HG03378 (cell line): ENCODE measurements at regions not wholly inside any gene's neighbourhood (a gene's known extent, or its start where the extent isn't known, plus 50 kb on each side); places are given as distances from the start of the nearest gene placed in this dataset.

Source experiments
- ATAC-seq: cut with Tn5 transposase; IDR thresholded peaks from one replicate; pipeline ENCODE4 v1.9.1; 2021; ENCODE audit warnings: mild to moderate bottlenecking, moderate library complexity; ENCODE audit not compliant: unreplicated experiment

DNA sequence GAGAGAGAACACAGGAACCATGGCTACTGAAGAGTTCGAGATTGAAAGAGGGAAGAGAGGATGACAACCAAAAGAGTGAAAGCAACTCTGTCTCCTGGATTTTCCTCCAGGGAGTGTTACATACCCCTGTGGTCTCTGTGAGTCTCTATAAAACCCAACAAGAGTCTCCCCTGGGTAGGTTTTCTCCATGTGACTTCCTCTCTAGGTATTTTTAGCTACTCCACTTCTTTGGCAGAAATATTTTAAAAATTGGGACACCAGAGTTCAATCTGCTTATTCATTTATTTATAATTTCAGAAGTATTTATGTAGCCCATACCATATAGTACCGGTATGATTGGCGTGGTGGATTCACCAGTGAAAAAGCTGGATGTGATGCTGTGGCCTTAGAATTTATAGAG is 671.7 kb upstream of the NR2F2 start:
- no peak for ATAC-seq

- ATAC-seq: no peak
Measured at GRCh38 chr15:95659656-95660055, 670.8 kb upstream of the NR2F2 start.

GRCh38 chr15:95662638-95663037 is 667.9 kb upstream of the NR2F2 start:
- no peak for ATAC-seq

GRCh38 chr15:95663156-95664100 is 667.1 kb upstream of the NR2F2 start:
- no peak for ATAC-seq

DNA sequence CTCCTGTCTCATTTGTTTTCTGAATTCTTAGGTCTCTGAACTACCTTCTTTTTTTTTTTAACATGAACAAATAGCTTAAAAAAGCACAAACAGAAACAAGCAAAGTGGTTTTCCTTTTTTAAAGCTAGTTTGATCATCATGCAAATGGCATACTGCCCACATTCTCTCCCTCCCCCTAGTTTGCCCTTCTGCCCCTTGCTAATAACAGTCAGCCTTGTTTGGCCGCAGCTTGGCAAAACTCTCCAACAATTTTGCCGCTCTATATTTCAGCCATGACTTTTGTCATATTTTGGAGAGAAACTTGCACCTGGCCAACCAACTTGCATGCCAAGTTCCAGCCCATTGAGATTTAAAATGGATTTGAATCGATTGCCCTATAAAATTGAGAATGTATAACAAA is 666.0 kb upstream of the NR2F2 start:
- ATAC-seq: no peak

GRCh38 chr15:95669146-95669922 is 661.2 kb upstream of the NR2F2 start:
- peak; percentile 51 for ATAC-seq

- ATAC-seq: no peak
Measured at GRCh38 chr15:95674031-95674430, 656.5 kb upstream of the NR2F2 start.

DNA sequence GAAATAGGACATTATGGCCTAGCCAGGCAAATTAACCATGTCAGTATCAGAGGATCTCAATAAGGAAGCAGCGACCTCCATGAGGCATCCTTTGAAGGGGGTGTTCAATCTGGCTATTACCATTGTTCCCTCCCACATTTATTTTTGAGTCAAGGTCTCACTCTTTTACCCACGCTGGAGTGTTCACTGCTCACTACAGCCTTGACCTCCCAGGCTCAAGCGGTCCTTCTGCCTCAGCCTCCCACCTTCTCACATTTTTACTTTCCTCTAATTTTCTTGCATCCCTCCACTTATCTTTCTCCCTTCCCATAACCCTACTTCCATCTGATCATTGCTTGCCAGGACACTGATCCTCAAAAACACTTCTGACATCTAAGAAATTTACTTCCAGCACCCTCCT is 654.0 kb upstream of the NR2F2 start:
- no peak for ATAC-seq

- ATAC-seq: no peak
Measured at GRCh38 chr15:95679847-95680582, 650.5 kb upstream of the NR2F2 start.

GRCh38 chr15:95680728-95681127 is 649.8 kb upstream of the NR2F2 start:
- ATAC-seq: no peak

- no peak for ATAC-seq
Measured at GRCh38 chr15:95681836-95682544, 648.5 kb upstream of the NR2F2 start.

DNA sequence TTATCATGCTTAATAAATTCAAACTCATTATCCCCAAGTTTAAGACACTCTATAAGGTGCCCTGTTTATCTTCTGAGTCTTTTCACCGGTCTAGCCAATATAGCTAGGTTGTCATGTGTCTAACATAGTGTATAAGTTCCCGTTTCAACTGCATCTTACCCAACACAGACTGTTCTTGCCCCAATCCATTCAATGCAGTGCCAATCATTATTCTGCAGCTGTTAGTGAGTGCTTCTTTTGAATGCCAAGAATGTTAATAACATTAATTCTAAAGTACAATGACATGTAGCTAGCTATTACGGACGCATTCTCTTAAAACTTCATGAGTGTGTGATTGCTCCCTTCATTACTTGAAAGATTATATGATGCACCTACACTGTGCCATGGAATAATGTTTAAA is 646.4 kb upstream of the NR2F2 start:
- no peak for ATAC-seq

DNA sequence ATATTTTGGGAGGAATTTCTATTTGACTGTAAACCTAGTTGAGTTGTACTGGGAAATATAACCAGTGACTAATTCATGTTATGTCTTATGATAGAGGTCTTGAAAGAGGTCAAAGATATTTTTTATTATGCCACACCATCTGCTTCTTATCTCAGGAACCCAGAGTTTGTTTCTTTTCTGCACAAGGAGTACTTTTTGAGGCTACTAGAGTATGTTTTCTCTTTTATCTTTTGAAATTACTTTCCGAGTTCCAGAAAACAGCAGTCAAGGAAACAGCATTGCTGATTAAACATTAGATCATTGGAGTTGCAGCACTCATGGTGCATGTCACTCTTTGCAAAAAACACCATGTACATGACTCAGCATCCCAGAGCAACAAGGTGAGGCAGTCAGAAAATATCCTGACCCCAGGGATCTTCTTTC is 645.8 kb upstream of the NR2F2 start:
- no peak for ATAC-seq

DNA sequence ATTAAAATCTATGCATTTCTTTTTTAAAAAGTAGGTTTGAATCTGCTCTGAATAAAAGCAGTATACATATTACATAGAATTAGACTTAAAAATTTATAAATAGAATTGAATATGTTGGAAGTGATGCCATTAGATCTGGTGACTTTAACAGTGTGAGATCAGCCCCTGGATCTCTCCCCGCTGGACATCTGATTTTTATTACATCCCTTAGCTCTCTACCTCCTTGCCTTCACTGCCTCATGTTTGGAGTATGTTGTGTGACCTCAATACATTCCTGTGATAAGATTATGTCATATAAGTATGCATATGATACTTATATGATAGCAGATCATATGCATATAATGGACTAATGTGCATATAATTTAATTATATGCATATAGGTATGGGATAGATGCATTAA is 643.4 kb upstream of the NR2F2 start:
- no peak for ATAC-seq

- no peak for ATAC-seq
Measured at GRCh38 chr15:95687686-95688085, 642.8 kb upstream of the NR2F2 start.

DNA sequence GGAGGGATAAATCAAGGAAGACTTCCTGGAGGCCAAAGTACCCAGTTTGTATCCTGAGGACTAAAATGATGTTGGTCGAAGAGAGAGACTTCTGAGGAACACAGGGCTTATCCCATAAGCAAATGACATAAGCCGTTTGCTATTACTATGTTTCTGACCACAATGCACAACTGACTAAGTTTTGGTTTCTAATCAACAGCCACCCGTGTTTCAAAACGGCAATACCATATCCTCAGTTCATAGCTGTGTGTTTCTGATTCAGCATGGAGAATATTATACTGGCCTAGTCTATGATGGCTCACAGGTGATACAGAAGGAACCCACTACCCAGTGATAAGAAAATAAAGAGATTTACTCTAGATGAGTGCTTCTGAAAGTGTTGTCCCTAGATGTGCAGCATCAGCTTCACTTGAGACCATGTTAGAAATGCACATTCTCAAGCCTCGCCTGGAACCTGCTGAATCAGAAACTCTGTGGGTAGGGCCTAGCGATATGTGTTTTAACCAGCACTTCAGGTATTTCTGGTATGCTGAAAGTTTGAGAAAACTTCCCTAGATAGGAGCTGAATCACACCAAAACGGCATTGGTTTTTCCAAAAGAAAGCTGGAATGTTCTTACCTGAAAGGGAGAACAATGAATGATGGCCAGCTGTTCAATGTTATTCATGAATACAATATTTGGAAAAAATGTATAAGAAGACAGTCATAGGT is 639.7 kb upstream of the NR2F2 start:
- ATAC-seq: peak; percentile 54

DNA sequence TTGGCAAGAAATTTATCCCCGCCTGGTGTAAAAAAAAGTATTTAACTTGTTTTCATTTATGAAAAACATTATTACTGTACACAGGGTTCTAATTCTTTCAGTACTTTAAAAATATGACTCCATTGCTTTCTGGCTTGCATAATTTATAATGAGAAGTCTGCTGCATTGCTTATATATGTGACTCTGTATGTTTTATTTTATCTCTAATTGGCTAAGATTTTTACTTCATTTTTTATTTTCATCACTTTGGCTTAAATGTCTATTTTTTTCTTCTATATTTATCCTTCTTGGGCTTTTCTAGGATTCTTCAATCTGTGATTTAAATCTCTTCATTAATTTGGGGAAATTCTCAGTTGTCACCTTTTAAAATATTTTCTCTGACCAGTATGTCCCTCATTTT is 636.6 kb upstream of the NR2F2 start:
- ATAC-seq: no peak

- ATAC-seq: no peak
Measured at GRCh38 chr15:95698230-95698629, 632.3 kb upstream of the NR2F2 start.

GRCh38 chr15:95698951-95699350 is 631.5 kb upstream of the NR2F2 start:
- ATAC-seq: no peak

GRCh38 chr15:95699578-95699977 is 630.9 kb upstream of the NR2F2 start:
- no peak for ATAC-seq
